ENCODE measurements at regions not wholly inside any gene's neighbourhood (a gene's known extent, or its start where the extent isn't known, plus 50 kb on each side); places are given as distances from the start of the nearest gene placed in this dataset.
"Not testable (repeated sequence)": the region's sequence is repeated elsewhere in the genome, so short reads cannot be mapped to it uniquely, and the experiment has no call there.

- ATAC-seq = no peak
Observed at GRCh38 chr9:42378418-42378815, 195.0 kb downstream of the SPATA31A6 start.

GRCh38 chr9:42379602-42380001, 196.1 kb downstream of the SPATA31A6 start:
- ATAC-seq = not testable (repeated sequence)

GRCh38 chr9:42384585-42384984, 201.1 kb downstream of the SPATA31A6 start:
- not testable (repeated sequence) for ATAC-seq

- not testable (repeated sequence) for ATAC-seq
Observed at GRCh38 chr9:42385574-42386120, 202.2 kb downstream of the SPATA31A6 start.

- ATAC-seq = no peak
Observed at GRCh38 chr9:42386477-42386876, 203.0 kb downstream of the SPATA31A6 start.

GRCh38 chr9:42388146-42388690, 204.8 kb downstream of the SPATA31A6 start:
- no peak for ATAC-seq

- no peak for ATAC-seq
Observed at GRCh38 chr9:42388846-42389245, 205.4 kb downstream of the SPATA31A6 start.

- peak in 1 of 2 donors; percentile 62 for ATAC-seq
Observed at GRCh38 chr9:42392773-42393455, 209.5 kb downstream of the SPATA31A6 start.

- no peak for ATAC-seq
Observed at GRCh38 chr9:42396318-42396717, 212.9 kb downstream of the SPATA31A6 start.

- ATAC-seq = not testable (repeated sequence)
Observed at GRCh38 chr9:42397336-42397735, 213.9 kb downstream of the SPATA31A6 start.

- ATAC-seq = not testable (repeated sequence)
Observed at GRCh38 chr9:42402919-42403318, 219.5 kb downstream of the SPATA31A6 start.

GRCh38 chr9:42409581-42409980, 226.1 kb downstream of the SPATA31A6 start:
- ATAC-seq = not testable (repeated sequence)

- not testable (repeated sequence) for ATAC-seq
Observed at GRCh38 chr9:42412354-42412753, 228.9 kb downstream of the SPATA31A6 start.

GRCh38 chr9:42414865-42415264, 231.4 kb downstream of the SPATA31A6 start:
- ATAC-seq = not testable (repeated sequence)

GRCh38 chr9:42419652-42420051, 236.2 kb downstream of the SPATA31A6 start:
- not testable (repeated sequence) for ATAC-seq

- ATAC-seq = peak; percentile 48 to 59
Observed at GRCh38 chr9:42420324-42420723, 236.9 kb downstream of the SPATA31A6 start.

GRCh38 chr9:42421630-42422029, 238.2 kb downstream of the SPATA31A6 start:
- not testable (repeated sequence) for ATAC-seq

- ATAC-seq = not testable (repeated sequence)
Observed at GRCh38 chr9:42430674-42431615, 247.5 kb downstream of the SPATA31A6 start.

GRCh38 chr9:42431616-42432010, 248.2 kb downstream of the SPATA31A6 start:
- not testable (repeated sequence) for ATAC-seq

- ATAC-seq = not testable (repeated sequence)
Observed at GRCh38 chr9:42434844-42435714, 251.6 kb downstream of the SPATA31A6 start.

GRCh38 chr9:42435715-42436342, 252.4 kb downstream of the SPATA31A6 start:
- ATAC-seq = peak in 1 of 2 donors; percentile 25
